Ishikawa (cell line): ENCODE measurements at regions not wholly inside any gene's neighbourhood (a gene's known extent, or its start where the extent isn't known, plus 50 kb on each side); places are given as distances from the start of the nearest gene placed in this dataset.

Experiments used
- CEBPB ChIP-seq: IDR thresholded peaks from 2 replicates; pipeline ENCODE4 v1.6.1; 2012
- CREB1 ChIP-seq: IDR thresholded peaks from 2 replicates; pipeline ENCODE4 v1.6.1; 2012; ENCODE audit warnings: low read depth
- EGR1 ChIP-seq: IDR thresholded peaks from 2 replicates; pipeline ENCODE4 v1.6.1; 2012
- EP300 ChIP-seq: IDR thresholded peaks from 2 replicates; pipeline ENCODE4 v1.6.1; 2012; ENCODE audit warnings: borderline replicate concordance
- FOXM1 ChIP-seq: IDR thresholded peaks from 2 replicates; pipeline ENCODE4 v1.6.1; 2012; ENCODE audit warnings: low read depth, borderline replicate concordance
- NFIC ChIP-seq: IDR thresholded peaks from 2 replicates; pipeline ENCODE4 v1.6.1; 2012
- RAD21 ChIP-seq: IDR thresholded peaks from 2 replicates; pipeline ENCODE4 v1.6.1; 2012; ENCODE audit warnings: low read depth
- TAF1 ChIP-seq: IDR thresholded peaks from 2 replicates; pipeline ENCODE4 v1.6.1; 2012; ENCODE audit warnings: low read depth, mild to moderate bottlenecking
- TCF12 ChIP-seq: IDR thresholded peaks from 2 replicates; pipeline ENCODE4 v1.6.1; 2012; ENCODE audit warnings: low read depth
- TEAD4 ChIP-seq: IDR thresholded peaks from 2 replicates; pipeline ENCODE4 v1.6.1; 2012
- YY1 ChIP-seq: IDR thresholded peaks from 2 replicates; pipeline ENCODE4 v1.6.1; 2012; ENCODE audit warnings: low read depth
- ZBTB7A ChIP-seq: IDR thresholded peaks from 2 replicates; pipeline ENCODE4 v1.6.1; 2012; ENCODE audit warnings: low read depth
- TF ChIP-seq, protein P1 (sequence below): IDR thresholded peaks from 2 replicates; pipeline ENCODE4 v1.6.1; 2012
- TF ChIP-seq, protein P2 (sequence below): IDR thresholded peaks from 2 replicates; pipeline ENCODE4 v1.6.1; 2012; ENCODE audit warnings: low read depth, mild to moderate bottlenecking
- TF ChIP-seq, protein P3 (sequence below): IDR thresholded peaks from 2 replicates; pipeline ENCODE4 v1.6.1; 2012

DNA sequence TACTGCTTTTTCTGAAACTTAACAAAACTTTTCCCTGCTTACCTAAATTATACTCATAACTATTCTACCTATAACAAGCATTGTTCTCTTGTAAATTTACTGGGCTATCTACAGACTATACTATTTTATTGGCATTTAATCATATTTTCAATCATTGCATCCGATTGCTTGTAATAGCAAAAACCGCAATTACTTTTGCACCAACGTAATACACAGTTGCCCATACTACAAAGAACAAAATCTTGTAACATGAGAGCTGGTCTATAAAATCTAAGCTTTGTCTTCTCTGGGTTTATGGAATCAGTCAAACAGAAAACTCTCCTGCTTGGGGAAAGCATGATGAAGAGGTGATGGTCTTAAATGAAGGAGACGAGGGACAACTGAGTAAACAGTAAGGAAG, 463.4 kb upstream of the ST6GAL2 start:
- TF ChIP-seq, protein P1, sequence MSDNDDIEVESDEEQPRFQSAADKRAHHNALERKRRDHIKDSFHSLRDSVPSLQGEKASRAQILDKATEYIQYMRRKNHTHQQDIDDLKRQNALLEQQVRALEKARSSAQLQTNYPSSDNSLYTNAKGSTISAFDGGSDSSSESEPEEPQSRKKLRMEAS: no peak
- TF ChIP-seq YY1 (no peak), EGR1 (no peak), TCF12 (no peak), CEBPB (no peak), NFIC (no peak), FOXM1 (no peak), ZBTB7A (no peak)

DNA sequence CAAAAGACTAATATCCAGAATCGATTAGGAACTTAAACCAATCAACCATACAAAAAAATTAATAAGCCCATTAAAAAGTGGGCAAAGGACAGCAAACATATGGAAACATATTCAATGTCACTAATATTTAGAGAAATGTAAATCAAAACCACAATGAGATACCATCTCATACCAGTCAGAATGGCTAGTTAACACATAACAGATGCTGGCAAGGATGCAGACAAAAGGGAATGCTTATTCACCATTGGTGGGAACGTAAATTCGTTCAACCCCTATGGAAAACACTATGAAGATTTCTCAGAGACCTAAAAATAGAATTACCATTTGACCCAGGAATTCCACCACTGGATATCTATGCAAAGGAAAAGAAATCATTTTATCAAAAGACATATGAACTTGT, 468.2 kb upstream of the ST6GAL2 start:
- TF ChIP-seq FOXM1 (no peak), RAD21 (no peak), CEBPB (no peak)
- TF ChIP-seq, protein P2, sequence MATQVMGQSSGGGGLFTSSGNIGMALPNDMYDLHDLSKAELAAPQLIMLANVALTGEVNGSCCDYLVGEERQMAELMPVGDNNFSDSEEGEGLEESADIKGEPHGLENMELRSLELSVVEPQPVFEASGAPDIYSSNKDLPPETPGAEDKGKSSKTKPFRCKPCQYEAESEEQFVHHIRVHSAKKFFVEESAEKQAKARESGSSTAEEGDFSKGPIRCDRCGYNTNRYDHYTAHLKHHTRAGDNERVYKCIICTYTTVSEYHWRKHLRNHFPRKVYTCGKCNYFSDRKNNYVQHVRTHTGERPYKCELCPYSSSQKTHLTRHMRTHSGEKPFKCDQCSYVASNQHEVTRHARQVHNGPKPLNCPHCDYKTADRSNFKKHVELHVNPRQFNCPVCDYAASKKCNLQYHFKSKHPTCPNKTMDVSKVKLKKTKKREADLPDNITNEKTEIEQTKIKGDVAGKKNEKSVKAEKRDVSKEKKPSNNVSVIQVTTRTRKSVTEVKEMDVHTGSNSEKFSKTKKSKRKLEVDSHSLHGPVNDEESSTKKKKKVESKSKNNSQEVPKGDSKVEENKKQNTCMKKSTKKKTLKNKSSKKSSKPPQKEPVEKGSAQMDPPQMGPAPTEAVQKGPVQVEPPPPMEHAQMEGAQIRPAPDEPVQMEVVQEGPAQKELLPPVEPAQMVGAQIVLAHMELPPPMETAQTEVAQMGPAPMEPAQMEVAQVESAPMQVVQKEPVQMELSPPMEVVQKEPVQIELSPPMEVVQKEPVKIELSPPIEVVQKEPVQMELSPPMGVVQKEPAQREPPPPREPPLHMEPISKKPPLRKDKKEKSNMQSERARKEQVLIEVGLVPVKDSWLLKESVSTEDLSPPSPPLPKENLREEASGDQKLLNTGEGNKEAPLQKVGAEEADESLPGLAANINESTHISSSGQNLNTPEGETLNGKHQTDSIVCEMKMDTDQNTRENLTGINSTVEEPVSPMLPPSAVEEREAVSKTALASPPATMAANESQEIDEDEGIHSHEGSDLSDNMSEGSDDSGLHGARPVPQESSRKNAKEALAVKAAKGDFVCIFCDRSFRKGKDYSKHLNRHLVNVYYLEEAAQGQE: no peak
- TF ChIP-seq, protein P1: no peak

DNA sequence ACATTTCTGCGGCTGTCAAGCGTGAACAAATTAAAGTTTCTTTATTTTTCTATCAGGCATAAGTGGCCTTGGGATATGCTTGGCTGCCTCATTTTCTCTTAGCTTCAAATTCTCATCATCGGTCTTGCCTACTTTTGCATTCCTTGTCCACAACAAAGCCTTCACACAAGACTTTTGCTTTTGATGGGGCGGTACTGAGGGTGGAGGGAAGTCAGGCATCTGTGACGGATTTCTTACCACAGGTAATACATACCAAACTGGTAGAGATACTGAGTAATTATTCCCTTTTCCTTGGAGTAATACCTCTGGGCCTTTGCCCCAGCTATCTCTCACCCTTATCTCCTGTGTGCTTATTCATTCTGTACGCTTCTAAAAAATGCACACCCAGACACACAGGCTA, 468.3 kb upstream of the RGPD4 start:
- peak; percentile 96 for TF ChIP-seq TEAD4
- TF ChIP-seq EGR1: no peak
- TF ChIP-seq, protein P3, sequence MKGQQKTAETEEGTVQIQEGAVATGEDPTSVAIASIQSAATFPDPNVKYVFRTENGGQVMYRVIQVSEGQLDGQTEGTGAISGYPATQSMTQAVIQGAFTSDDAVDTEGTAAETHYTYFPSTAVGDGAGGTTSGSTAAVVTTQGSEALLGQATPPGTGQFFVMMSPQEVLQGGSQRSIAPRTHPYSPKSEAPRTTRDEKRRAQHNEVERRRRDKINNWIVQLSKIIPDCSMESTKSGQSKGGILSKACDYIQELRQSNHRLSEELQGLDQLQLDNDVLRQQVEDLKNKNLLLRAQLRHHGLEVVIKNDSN: no peak
- TF ChIP-seq NFIC: peak; percentile 75
- TF ChIP-seq, protein P1: no peak
- TF ChIP-seq ZBTB7A: no peak
- TF ChIP-seq, protein P2: no peak
- no peak for TF ChIP-seq CEBPB
- no peak; the same call in 1 of the 2 replicates for TF ChIP-seq YY1
- no peak for TF ChIP-seq TAF1
- TF ChIP-seq RAD21: 0 out of 2 replicates have a peak, but pooled peaks have one; percentile 9
- TF ChIP-seq FOXM1: peak; percentile 92
- peak; percentile 96 for TF ChIP-seq EP300
- peak; percentile 96 for TF ChIP-seq TCF12

DNA sequence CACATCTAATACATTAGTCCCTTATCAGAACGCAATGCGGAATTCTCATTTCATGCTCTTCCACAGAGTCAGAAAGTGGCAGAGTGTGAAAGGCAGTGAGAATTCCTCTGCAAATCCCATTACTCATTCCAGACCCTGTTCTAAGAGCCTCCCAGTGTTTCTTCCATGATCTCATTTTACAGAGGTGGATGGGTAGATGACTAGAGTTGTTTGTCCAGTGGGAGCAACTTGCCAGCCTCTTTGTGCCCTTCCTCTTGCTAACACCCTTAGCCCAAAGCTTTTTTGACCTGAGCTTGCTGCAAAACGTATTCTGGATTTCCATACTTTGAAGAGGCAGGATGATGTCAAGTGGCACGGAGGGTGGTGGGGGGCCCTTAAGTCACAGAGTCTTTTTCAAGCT, 467.7 kb upstream of the RGPD4 start:
- TF ChIP-seq, protein P1: no peak
- no peak for TF ChIP-seq EGR1
- TF ChIP-seq TAF1: no peak
- no peak for TF ChIP-seq CREB1
- no peak for TF ChIP-seq TEAD4
- no peak for TF ChIP-seq NFIC
- no peak for TF ChIP-seq FOXM1
- TF ChIP-seq EP300: no peak
- TF ChIP-seq, protein P3: no peak
- TF ChIP-seq, protein P2: no peak
- TF ChIP-seq CEBPB: no peak
- TF ChIP-seq YY1: no peak
- no peak for TF ChIP-seq RAD21
- no peak for TF ChIP-seq ZBTB7A
